ENCODE measurements at regions not wholly inside any gene's neighbourhood (a gene's known extent, or its start where the extent isn't known, plus 50 kb on each side); places are given as distances from the start of the nearest gene placed in this dataset.
A peak's percentile ranks its signal among the peaks of the same experiment; 100 is the strongest.

DNA sequence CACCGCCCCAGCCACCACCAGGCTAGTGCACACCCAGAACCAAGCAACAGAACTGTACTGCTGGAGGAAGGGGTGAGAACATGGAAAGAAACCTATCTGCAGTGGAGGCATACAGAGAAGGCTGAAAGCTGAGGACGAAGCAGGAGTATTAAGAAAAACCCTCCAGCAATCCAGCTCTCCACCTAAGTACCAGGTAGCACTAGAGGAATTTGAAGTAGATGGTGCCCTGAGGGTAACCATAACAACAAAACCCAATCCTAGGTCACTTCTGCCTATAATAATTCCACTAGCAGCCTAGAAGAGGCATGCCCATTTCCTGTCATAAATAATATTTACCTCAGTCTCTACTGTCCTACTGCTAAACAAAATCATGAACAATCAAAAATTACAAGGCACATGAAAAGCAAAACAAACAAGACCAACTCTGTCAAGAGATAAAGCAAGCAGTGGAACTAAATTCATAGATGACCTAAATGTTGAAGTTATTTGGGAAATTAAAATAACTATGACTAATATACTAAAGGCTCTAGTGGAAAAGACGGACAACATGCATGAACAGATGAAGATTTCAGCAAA lies 51.1 kb downstream of the HYCC1 start:
- Histone ChIP-seq H3K4ac (ENCODE audit: low read length) (no peak overlapping the region), H3K18ac (ENCODE audit: low read length) (no peak overlapping the region), H2AFZ (ENCODE audit: low read length) (no peak overlapping the region), H3K14ac (ENCODE audit: low read length) (no peak overlapping the region), H3K4me2 (ENCODE audit: insufficient read depth, low read length, poor library complexity, severe bottlenecking) (no peak overlapping the region), H2BK12ac (ENCODE audit: low read length) (no peak overlapping the region), H3K9me3 (replicated peaks in 1 of 2; ENCODE audit: control insufficient read depth in 2 of 2, insufficient read depth in 1 of 2, low read depth in 1 of 2, low read length in 2 of 2) (no peaks in the 10 kb centered on the region), H3K36me3 (replicated peaks in 1 of 2; ENCODE audit: control insufficient read depth in 2 of 2, insufficient read depth in 2 of 2, low read length in 2 of 2) (peaks cover 1 to 55% of the 10 kb centered on the region in 2 donors), H4K8ac (ENCODE audit: low read depth, low read length) (no peak overlapping the region), H2BK15ac (ENCODE audit: low read length) (no peak overlapping the region), H3K4me1 (ENCODE audit: control insufficient read depth in 2 of 2, insufficient read depth in 1 of 2, low read depth in 1 of 2, low read length in 2 of 2) (peaks cover 0 to 3% of the 10 kb centered on the region in 2 donors), H2AK5ac (ENCODE audit: low read depth, low read length) (no peak overlapping the region), H3K4me3 (ENCODE audit: low read length in 2 of 2) (no peak overlapping the region), H3K23ac (ENCODE audit: low read depth, low read length, poor library complexity) (no peak overlapping the region), H3K27me3 (ENCODE audit: control insufficient read depth in 3 of 3, insufficient read depth in 3 of 3, low read depth in 1 of 3, low read length in 3 of 3) (no peaks in the 10 kb centered on the region), H2BK5ac (ENCODE audit: low read length) (no peak overlapping the region), H3K27ac (replicated peaks; ENCODE audit: low read length) (no peak overlapping the region), H3K79me1 (ENCODE audit: low read depth, low read length) (no peaks in the 10 kb centered on the region), H2BK120ac (ENCODE audit: low read depth, low read length) (no peak overlapping the region), H3K9ac (ENCODE audit: low read depth, low read length, poor library complexity) (no peak overlapping the region), H4K91ac (ENCODE audit: low read depth, low read length, poor library complexity) (no peak overlapping the region)
- no CpG with 5 or more reads among the region's 3 CpGs for WGBS, 2 donors (ENCODE audit: extremely low coverage in 2 of 2, insufficient read length in 2 of 2, insufficient replicate concordance in 1 of 2)
- DNase-seq (ENCODE audit: low spot score), result no peak

DNA sequence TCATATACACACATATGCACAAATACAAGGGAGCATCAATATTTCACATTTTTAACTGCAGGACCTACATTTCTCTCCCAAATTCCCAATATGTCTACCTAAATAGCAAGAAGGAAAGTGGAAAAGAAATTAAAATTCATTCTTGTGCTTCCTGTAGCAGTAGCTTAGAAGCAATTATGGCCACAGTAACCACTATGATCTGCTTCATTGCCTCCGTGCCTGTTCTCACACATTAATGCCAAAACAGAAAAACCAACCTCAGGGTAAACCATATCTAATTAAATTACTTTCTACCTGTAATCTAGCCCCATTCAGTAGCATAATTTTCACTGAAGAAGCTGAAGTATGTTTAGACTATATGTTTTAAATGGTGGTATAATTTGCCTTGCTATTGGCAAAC lies 55.2 kb downstream of the HYCC1 start:
- Histone ChIP-seq H2AK5ac (ENCODE audit: low read depth, low read length) (no peak overlapping the region), H3K23ac (ENCODE audit: low read depth, low read length, poor library complexity) (no peak overlapping the region), H4K8ac (ENCODE audit: low read depth, low read length) (no peak overlapping the region), H3K18ac (ENCODE audit: low read length) (no peak overlapping the region), H2BK12ac (ENCODE audit: low read length) (no peak overlapping the region), H3K4me3 (ENCODE audit: low read length in 2 of 2) (no peak overlapping the region), H3K4ac (ENCODE audit: low read length) (no peak overlapping the region), H3K9me3 (replicated peaks in 1 of 2; ENCODE audit: control insufficient read depth in 2 of 2, insufficient read depth in 1 of 2, low read depth in 1 of 2, low read length in 2 of 2) (no peaks in the 10 kb centered on the region), H3K79me1 (ENCODE audit: low read depth, low read length) (no peaks in the 10 kb centered on the region), H3K9ac (ENCODE audit: low read depth, low read length, poor library complexity) (no peak overlapping the region), H2BK5ac (ENCODE audit: low read length) (no peak overlapping the region), H4K91ac (ENCODE audit: low read depth, low read length, poor library complexity) (no peak overlapping the region), H3K4me2 (ENCODE audit: insufficient read depth, low read length, poor library complexity, severe bottlenecking) (no peak overlapping the region), H2BK120ac (ENCODE audit: low read depth, low read length) (no peak overlapping the region), H3K4me1 (ENCODE audit: control insufficient read depth in 2 of 2, insufficient read depth in 1 of 2, low read depth in 1 of 2, low read length in 2 of 2) (peaks cover 0 to 3% of the 10 kb centered on the region in 2 donors), H2BK15ac (ENCODE audit: low read length) (no peak overlapping the region), H3K36me3 (replicated peaks in 1 of 2; ENCODE audit: control insufficient read depth in 2 of 2, insufficient read depth in 2 of 2, low read length in 2 of 2) (peaks cover 1 to 45% of the 10 kb centered on the region in 2 donors), H3K27me3 (ENCODE audit: control insufficient read depth in 3 of 3, insufficient read depth in 3 of 3, low read depth in 1 of 3, low read length in 3 of 3) (no peaks in the 10 kb centered on the region), H3K14ac (ENCODE audit: low read length) (no peak overlapping the region), H3K27ac (replicated peaks; ENCODE audit: low read length) (no peak overlapping the region), H2AFZ (ENCODE audit: low read length) (no peak overlapping the region)
- DNase-seq (ENCODE audit: low spot score), result no peak
- WGBS, 2 donors (ENCODE audit: extremely low coverage in 2 of 2, insufficient read length in 2 of 2, insufficient replicate concordance in 1 of 2), result no CpG with 5 or more reads among the region's 1 CpG

DNA sequence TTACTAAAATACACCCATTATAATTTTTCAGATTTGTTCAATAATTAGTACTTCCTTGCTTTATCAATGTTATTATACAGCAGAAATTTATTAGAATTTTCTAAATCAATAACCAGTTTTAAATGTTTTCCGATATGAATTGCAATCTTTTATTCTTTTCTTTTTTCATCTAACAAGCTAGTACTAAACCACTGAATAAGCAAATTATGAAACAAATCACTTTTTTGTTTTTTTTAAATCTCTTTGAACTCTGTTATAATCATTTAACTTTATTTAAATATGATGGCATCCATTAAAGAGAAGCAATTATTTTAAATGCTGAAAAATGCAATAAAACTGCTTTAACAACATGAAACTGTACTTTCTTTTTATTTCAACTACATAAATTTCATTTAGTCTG lies 59.7 kb downstream of the HYCC1 start:
- H2AFZ ChIP-seq (ENCODE audit: low read length), result no peak overlapping the region
- H3K4ac ChIP-seq (ENCODE audit: low read length), result no peak overlapping the region
- H3K14ac ChIP-seq (ENCODE audit: low read length), result no peak overlapping the region
- H3K27ac ChIP-seq (replicated peaks; ENCODE audit: low read length), result no peak overlapping the region
- no peaks in the 10 kb centered on the region for H3K79me1 ChIP-seq (ENCODE audit: low read depth, low read length)
- no peaks in the 10 kb centered on the region for H3K27me3 ChIP-seq (ENCODE audit: control insufficient read depth in 3 of 3, insufficient read depth in 3 of 3, low read depth in 1 of 3, low read length in 3 of 3)
- no CpG with 5 or more reads among the region's 1 CpG for WGBS, 2 donors (ENCODE audit: extremely low coverage in 2 of 2, insufficient read length in 2 of 2, insufficient replicate concordance in 1 of 2)
- no peak overlapping the region for H2AK5ac ChIP-seq (ENCODE audit: low read depth, low read length)
- H2BK5ac ChIP-seq (ENCODE audit: low read length), result no peak overlapping the region
- no peak overlapping the region for H3K18ac ChIP-seq (ENCODE audit: low read length)
- H3K9me3 ChIP-seq (replicated peaks in 1 of 2; ENCODE audit: control insufficient read depth in 2 of 2, insufficient read depth in 1 of 2, low read depth in 1 of 2, low read length in 2 of 2), result no peaks in the 10 kb centered on the region
- no peak overlapping the region for H2BK15ac ChIP-seq (ENCODE audit: low read length)
- no peak overlapping the region for H3K4me3 ChIP-seq (ENCODE audit: low read length in 2 of 2)
- H3K4me2 ChIP-seq (ENCODE audit: insufficient read depth, low read length, poor library complexity, severe bottlenecking), result no peak overlapping the region
- H3K36me3 ChIP-seq (replicated peaks in 1 of 2; ENCODE audit: control insufficient read depth in 2 of 2, insufficient read depth in 2 of 2, low read length in 2 of 2), result peaks cover 0 to 18% of the 10 kb centered on the region in 2 donors
- H3K23ac ChIP-seq (ENCODE audit: low read depth, low read length, poor library complexity), result no peak overlapping the region
- no peak overlapping the region for H4K91ac ChIP-seq (ENCODE audit: low read depth, low read length, poor library complexity)
- H2BK12ac ChIP-seq (ENCODE audit: low read length), result no peak overlapping the region
- no peak overlapping the region for H2BK120ac ChIP-seq (ENCODE audit: low read depth, low read length)
- no peak overlapping the region for H3K9ac ChIP-seq (ENCODE audit: low read depth, low read length, poor library complexity)
- H3K4me1 ChIP-seq (ENCODE audit: control insufficient read depth in 2 of 2, insufficient read depth in 1 of 2, low read depth in 1 of 2, low read length in 2 of 2), result peaks cover 3 to 12% of the 10 kb centered on the region in 2 donors
- no peak for DNase-seq (ENCODE audit: low spot score)
- H4K8ac ChIP-seq (ENCODE audit: low read depth, low read length), result no peak overlapping the region

DNA sequence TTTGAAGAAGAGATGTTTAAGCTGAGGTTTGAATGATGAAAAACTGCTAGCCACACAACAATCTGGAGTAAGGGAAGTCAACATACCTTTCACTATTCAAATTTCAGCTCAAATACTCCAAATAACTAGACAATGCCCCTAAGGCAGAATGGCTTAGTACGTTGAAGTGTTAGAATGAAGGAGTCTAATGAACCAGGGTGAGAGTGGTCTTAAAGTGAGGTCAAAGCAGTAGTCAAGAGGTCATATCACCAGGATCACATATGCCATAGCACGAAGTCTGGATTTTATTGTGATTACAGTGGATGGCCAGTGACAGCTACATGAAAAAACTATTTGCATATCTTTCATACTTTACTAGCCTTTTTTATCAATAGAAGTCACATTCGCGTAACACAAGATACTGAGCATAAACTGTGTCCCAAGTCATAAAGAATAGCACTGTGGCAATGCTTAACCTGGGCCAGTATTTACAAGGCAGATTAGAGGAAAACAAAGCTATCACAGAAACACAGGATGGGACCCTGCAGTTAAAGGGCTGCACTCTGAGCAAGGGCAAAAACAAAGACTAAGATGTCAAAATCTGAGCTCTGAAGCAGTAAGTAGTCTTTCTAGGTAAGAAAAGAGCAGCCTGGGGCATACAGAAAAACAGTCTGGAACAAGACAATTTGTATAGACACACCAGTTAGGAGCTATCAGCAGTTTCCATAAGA lies 61.5 kb downstream of the HYCC1 start:
- no peak overlapping the region for H3K4me3 ChIP-seq (ENCODE audit: low read length in 2 of 2)
- peaks cover 3 to 18% of the 10 kb centered on the region in 2 donors for H3K4me1 ChIP-seq (ENCODE audit: control insufficient read depth in 2 of 2, insufficient read depth in 1 of 2, low read depth in 1 of 2, low read length in 2 of 2)
- no peak overlapping the region for H3K27ac ChIP-seq (replicated peaks; ENCODE audit: low read length)
- no peak overlapping the region for H3K4ac ChIP-seq (ENCODE audit: low read length)
- no peak overlapping the region for H4K91ac ChIP-seq (ENCODE audit: low read depth, low read length, poor library complexity)
- no peaks in the 10 kb centered on the region for H3K79me1 ChIP-seq (ENCODE audit: low read depth, low read length)
- no peak overlapping the region for H3K18ac ChIP-seq (ENCODE audit: low read length)
- H4K8ac ChIP-seq (ENCODE audit: low read depth, low read length), result no peak overlapping the region
- H2BK15ac ChIP-seq (ENCODE audit: low read length), result no peak overlapping the region
- WGBS, 2 donors (ENCODE audit: extremely low coverage in 2 of 2, insufficient read length in 2 of 2, insufficient replicate concordance in 1 of 2), result no CpG with 5 or more reads among the region's 4 CpGs
- no peak overlapping the region for H2BK120ac ChIP-seq (ENCODE audit: low read depth, low read length)
- DNase-seq (ENCODE audit: low spot score), result peak; percentile 12
- H3K9ac ChIP-seq (ENCODE audit: low read depth, low read length, poor library complexity), result no peak overlapping the region
- H3K23ac ChIP-seq (ENCODE audit: low read depth, low read length, poor library complexity), result no peak overlapping the region
- no peak overlapping the region for H3K14ac ChIP-seq (ENCODE audit: low read length)
- no peak overlapping the region for H3K4me2 ChIP-seq (ENCODE audit: insufficient read depth, low read length, poor library complexity, severe bottlenecking)
- H3K27me3 ChIP-seq (ENCODE audit: control insufficient read depth in 3 of 3, insufficient read depth in 3 of 3, low read depth in 1 of 3, low read length in 3 of 3), result no peaks in the 10 kb centered on the region
- no peak overlapping the region for H2BK5ac ChIP-seq (ENCODE audit: low read length)
- no peaks in the 10 kb centered on the region for H3K9me3 ChIP-seq (replicated peaks in 1 of 2; ENCODE audit: control insufficient read depth in 2 of 2, insufficient read depth in 1 of 2, low read depth in 1 of 2, low read length in 2 of 2)
- H3K36me3 ChIP-seq (replicated peaks in 1 of 2; ENCODE audit: control insufficient read depth in 2 of 2, insufficient read depth in 2 of 2, low read length in 2 of 2), result peaks cover 0 to 2% of the 10 kb centered on the region in 2 donors
- H2AFZ ChIP-seq (ENCODE audit: low read length), result no peak overlapping the region
- no peak overlapping the region for H2AK5ac ChIP-seq (ENCODE audit: low read depth, low read length)
- no peak overlapping the region for H2BK12ac ChIP-seq (ENCODE audit: low read length)

Data from neuronal stem cell (in vitro differentiated cells).